ENCODE measurements at regions not wholly inside any gene's neighbourhood (a gene's known extent, or its start where the extent isn't known, plus 50 kb on each side); places are given as distances from the start of the nearest gene placed in this dataset.
A peak's percentile ranks its signal among the peaks of the same experiment; 100 is the strongest.

DNA sequence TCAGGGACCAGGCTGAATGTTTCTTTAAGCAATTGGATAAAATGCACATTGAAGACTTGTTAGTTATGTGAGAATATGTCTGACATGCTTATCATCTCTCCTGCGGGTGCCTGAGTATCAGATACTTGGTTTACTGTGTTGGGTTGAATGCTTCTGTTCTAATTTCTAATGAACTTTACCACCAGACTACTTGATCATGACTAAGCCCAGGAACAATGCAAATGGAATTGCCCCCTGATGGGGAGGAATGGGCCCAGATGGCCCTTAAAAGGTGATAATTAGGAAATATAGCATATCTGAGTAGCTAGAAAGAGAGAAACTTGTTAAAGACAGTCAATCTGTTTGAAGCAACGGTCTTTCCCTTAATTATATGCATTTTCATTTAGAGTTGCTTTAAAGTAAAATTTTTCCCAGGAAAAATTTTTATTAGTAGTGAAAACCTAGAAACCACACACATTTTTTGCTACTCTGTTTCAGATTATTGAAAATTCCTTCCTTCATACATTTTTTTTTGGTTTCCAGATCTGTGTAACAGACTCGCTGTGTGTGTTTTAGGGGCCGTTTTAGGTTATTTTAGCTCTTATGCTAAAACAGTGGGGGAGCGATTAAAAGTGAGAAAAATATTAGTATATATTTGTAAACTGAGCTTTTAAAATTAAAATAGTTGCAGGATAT is 186.6 kb downstream of the TM9SF2 start:
- TF ChIP-seq, protein P1, sequence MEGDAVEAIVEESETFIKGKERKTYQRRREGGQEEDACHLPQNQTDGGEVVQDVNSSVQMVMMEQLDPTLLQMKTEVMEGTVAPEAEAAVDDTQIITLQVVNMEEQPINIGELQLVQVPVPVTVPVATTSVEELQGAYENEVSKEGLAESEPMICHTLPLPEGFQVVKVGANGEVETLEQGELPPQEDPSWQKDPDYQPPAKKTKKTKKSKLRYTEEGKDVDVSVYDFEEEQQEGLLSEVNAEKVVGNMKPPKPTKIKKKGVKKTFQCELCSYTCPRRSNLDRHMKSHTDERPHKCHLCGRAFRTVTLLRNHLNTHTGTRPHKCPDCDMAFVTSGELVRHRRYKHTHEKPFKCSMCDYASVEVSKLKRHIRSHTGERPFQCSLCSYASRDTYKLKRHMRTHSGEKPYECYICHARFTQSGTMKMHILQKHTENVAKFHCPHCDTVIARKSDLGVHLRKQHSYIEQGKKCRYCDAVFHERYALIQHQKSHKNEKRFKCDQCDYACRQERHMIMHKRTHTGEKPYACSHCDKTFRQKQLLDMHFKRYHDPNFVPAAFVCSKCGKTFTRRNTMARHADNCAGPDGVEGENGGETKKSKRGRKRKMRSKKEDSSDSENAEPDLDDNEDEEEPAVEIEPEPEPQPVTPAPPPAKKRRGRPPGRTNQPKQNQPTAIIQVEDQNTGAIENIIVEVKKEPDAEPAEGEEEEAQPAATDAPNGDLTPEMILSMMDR (IDR thresholded peaks at IDR 0.05), result no peak
- no peak for ATAC-seq
- intact Hi-C loops (cut with DNase I), result no loop called here

GRCh38 chr13:99686944-99687411 is 185.7 kb downstream of the TM9SF2 start:
- intact Hi-C loops (cut with DNase I), result no loop called here
- TF ChIP-seq, protein P1 (IDR thresholded peaks at IDR 0.05), result no peak
- H3K4me1 ChIP-seq, result no peaks in the 10 kb centered on the region
- DNase-seq, result no peak
- no peak overlapping the region for H3K27ac ChIP-seq
- no peaks in the 10 kb centered on the region for H3K9me3 ChIP-seq
- H3K4me3 ChIP-seq, result no peak overlapping the region
- H3K36me3 ChIP-seq, result no peaks in the 10 kb centered on the region
- ATAC-seq, result no peak
- no peaks in the 10 kb centered on the region for H3K27me3 ChIP-seq

More for the DNA sequence above, 186.6 kb downstream of the TM9SF2 start:
- Histone ChIP-seq H3K4me3 (no peak overlapping the region), H3K36me3 (no peaks in the 10 kb centered on the region), H3K27me3 (no peaks in the 10 kb centered on the region), H3K27ac (no peak overlapping the region), H3K4me1 (no peaks in the 10 kb centered on the region), H3K9me3 (no peaks in the 10 kb centered on the region)
- no peak for DNase-seq

GRCh38 chr13:99686157-99686572 is 184.9 kb downstream of the TM9SF2 start:
- H3K36me3 ChIP-seq, result no peaks in the 10 kb centered on the region
- DNase-seq, result no peak
- intact Hi-C loops (cut with DNase I), result no loop called here
- ATAC-seq, result peak; percentile 52
- no peaks in the 10 kb centered on the region for H3K4me1 ChIP-seq
- H3K27ac ChIP-seq, result no peak overlapping the region
- no peaks in the 10 kb centered on the region for H3K9me3 ChIP-seq
- H3K4me3 ChIP-seq, result no peak overlapping the region
- H3K27me3 ChIP-seq, result no peaks in the 10 kb centered on the region
- TF ChIP-seq, protein P1 (IDR thresholded peaks at IDR 0.05), result no peak

DNA sequence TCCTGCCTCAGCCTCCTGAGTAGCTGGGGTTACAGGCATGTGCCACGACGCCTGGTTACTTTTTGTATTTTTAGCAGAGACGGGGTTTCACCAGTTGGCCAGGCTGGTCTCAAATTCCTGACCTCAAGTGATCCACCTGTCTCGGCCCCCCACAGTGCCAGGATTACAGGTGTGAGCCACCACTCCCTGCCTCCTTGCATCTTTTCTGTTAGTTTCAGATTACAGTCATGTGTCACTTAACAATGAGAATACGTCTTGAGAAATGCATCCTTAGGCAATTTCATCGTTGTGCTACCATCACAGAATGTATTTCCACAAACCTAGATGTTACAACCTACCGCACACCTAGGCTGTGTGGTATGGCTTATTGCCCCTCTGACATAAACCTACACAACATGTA is 180.4 kb downstream of the TM9SF2 start:
- TF ChIP-seq, protein P1 (IDR thresholded peaks at IDR 0.05), result no peak
- peaks cover 4% of the 10 kb centered on the region for H3K4me1 ChIP-seq
- ATAC-seq, result no peak
- H3K27me3 ChIP-seq, result no peaks in the 10 kb centered on the region
- DNase-seq, result no peak
- H3K36me3 ChIP-seq, result no peaks in the 10 kb centered on the region
- no peak overlapping the region for H3K27ac ChIP-seq
- no peaks in the 10 kb centered on the region for H3K9me3 ChIP-seq
- intact Hi-C loops (cut with DNase I), result no loop called here
- H3K4me3 ChIP-seq, result no peak overlapping the region

- ATAC-seq, result no peak
- intact Hi-C loops (cut with DNase I), result no loop called here
- no peak for DNase-seq
- H3K36me3 ChIP-seq, result no peaks in the 10 kb centered on the region
- TF ChIP-seq, protein P1 (IDR thresholded peaks at IDR 0.05), result no peak
- no peaks in the 10 kb centered on the region for H3K27me3 ChIP-seq
- H3K4me1 ChIP-seq, result peaks cover 4% of the 10 kb centered on the region
- no peak overlapping the region for H3K27ac ChIP-seq
- H3K4me3 ChIP-seq, result no peak overlapping the region
- H3K9me3 ChIP-seq, result no peaks in the 10 kb centered on the region
Measured at GRCh38 chr13:99677116-99677951, 176.1 kb downstream of the TM9SF2 start.

Data from upper lobe of right lung (tissue), 1 donor.